Nephron progenitor cell (in vitro differentiated cells): ENCODE measurements at regions not wholly inside any gene's neighbourhood (a gene's known extent, or its start where the extent isn't known, plus 50 kb on each side); places are given as distances from the start of the nearest gene placed in this dataset.
A peak's percentile ranks its signal among the peaks of the same experiment; 100 is the strongest.

ENCODE experiments used
- DNase-seq: peaks from one replicate; pipeline ENCODE4 v3.0.0; 2021
- H3K27ac Mint-ChIP-seq: 2 replicates; pipeline ENCODE4 v1.8.0; 2021; ENCODE audit warnings: mild to moderate bottlenecking, moderate library complexity, mixed read lengths
- H3K27me3 Mint-ChIP-seq: 2 replicates; pipeline ENCODE4 v1.8.0; 2021; ENCODE audit warnings: mild to moderate bottlenecking, low read depth, mixed read lengths; ENCODE audit not compliant: poor library complexity
- H3K36me3 Mint-ChIP-seq: 2 replicates; pipeline ENCODE4 v1.8.0; 2021; ENCODE audit warnings: low read depth, mixed read lengths
- H3K4me1 Mint-ChIP-seq: 2 replicates; pipeline ENCODE4 v1.8.0; 2021; ENCODE audit warnings: mixed read lengths
- H3K4me3 Mint-ChIP-seq: 2 replicates; pipeline ENCODE4 v1.8.0; 2021; ENCODE audit warnings: mild to moderate bottlenecking, moderate library complexity, mixed read lengths
- H3K9me3 Mint-ChIP-seq: 2 replicates; pipeline ENCODE4 v1.8.0; 2021; ENCODE audit warnings: mild to moderate bottlenecking, moderate library complexity, mixed read lengths
- CTCF ChIP-seq: fragments of 200-600 bp; sonication (generic); IDR thresholded peaks from 2 replicates; pipeline ENCODE4 v1.5.0; 2021; ENCODE audit warnings: antibody characterized with exemption

DNA sequence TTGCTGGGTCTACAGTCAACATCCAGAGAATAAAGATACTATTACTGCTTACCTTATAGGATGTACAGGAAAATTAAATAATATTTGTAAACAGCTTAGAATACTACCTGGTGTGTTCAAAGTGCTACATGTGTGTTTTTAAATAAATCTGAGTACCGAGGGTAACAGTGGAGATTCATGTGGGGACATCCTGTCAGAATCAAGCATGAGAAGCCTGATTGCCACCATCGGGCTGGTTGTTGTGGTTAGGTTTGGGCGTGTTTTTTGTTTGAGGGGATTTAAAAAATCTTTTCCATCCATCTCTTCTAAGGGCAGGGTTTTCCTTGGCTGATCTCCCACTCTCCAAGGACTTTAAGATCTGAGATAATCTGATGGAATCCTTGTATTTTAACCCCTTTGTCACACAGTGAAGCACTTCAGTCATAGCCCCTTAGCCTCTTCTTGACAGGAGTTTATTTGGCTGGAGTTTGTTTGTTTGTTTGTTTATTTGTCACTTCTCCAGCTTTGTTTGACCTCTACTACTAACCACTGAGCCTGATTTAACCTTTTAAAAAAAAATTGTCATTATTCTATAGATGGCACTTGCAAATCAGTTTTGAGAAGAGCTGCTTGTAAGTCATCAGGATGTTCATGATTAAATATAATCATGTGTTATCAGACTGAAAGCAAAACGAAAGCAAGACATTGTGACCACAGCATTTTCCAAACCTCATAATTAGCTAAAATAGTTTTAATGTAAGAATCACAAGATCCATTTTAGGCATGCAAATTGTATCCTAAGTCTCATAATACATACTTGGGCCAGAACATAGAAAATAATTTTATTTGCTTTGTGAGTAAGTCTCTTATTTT is 72.8 kb upstream of the RARB start:
- H3K36me3 Mint-ChIP-seq = peaks cover 17% of the 10 kb centered on the region
- TF ChIP-seq CTCF = no peak
- no peak for DNase-seq
- H3K4me1 Mint-ChIP-seq = peaks cover 28% of the 10 kb centered on the region
- no peak overlapping the region for H3K4me3 Mint-ChIP-seq
- no peak overlapping the region for H3K27ac Mint-ChIP-seq
- H3K27me3 Mint-ChIP-seq = no peaks in the 10 kb centered on the region
- H3K9me3 Mint-ChIP-seq = peaks cover 33% of the 10 kb centered on the region

- Mint-ChIP-seq H3K4me3 (no peak overlapping the region), H3K27ac (no peak overlapping the region), H3K9me3 (peaks cover 38% of the 10 kb centered on the region), H3K27me3 (no peaks in the 10 kb centered on the region), H3K4me1 (peaks cover 20% of the 10 kb centered on the region), H3K36me3 (peaks cover 17% of the 10 kb centered on the region)
- TF ChIP-seq CTCF = no peak
- no peak for DNase-seq
Observed at GRCh38 chr3:25355998-25356397, 72.1 kb upstream of the RARB start.

- H3K4me1 Mint-ChIP-seq = no peaks in the 10 kb centered on the region
- H3K36me3 Mint-ChIP-seq = peaks cover 22% of the 10 kb centered on the region
- peaks cover 52% of the 10 kb centered on the region for H3K9me3 Mint-ChIP-seq
- no peak overlapping the region for H3K27ac Mint-ChIP-seq
- TF ChIP-seq CTCF = no peak
- no peak overlapping the region for H3K4me3 Mint-ChIP-seq
- peak; percentile 5 for DNase-seq
- H3K27me3 Mint-ChIP-seq = no peaks in the 10 kb centered on the region
Observed at GRCh38 chr3:25362118-25362517, 65.9 kb upstream of the RARB start.

GRCh38 chr3:25365636-25366035 is 62.4 kb upstream of the RARB start:
- peaks cover 4% of the 10 kb centered on the region for H3K4me1 Mint-ChIP-seq
- DNase-seq = no peak
- no peak overlapping the region for H3K27ac Mint-ChIP-seq
- peaks cover 5% of the 10 kb centered on the region for H3K36me3 Mint-ChIP-seq
- peaks cover 7% of the 10 kb centered on the region for H3K27me3 Mint-ChIP-seq
- peaks cover 20% of the 10 kb centered on the region for H3K9me3 Mint-ChIP-seq
- no peak overlapping the region for H3K4me3 Mint-ChIP-seq
- TF ChIP-seq CTCF = no peak

- H3K27ac Mint-ChIP-seq = no peak overlapping the region
- peaks cover 4% of the 10 kb centered on the region for H3K4me1 Mint-ChIP-seq
- DNase-seq = no peak
- peaks cover 10% of the 10 kb centered on the region for H3K9me3 Mint-ChIP-seq
- H3K36me3 Mint-ChIP-seq = peaks cover 5% of the 10 kb centered on the region
- H3K4me3 Mint-ChIP-seq = no peak overlapping the region
- H3K27me3 Mint-ChIP-seq = peaks cover 7% of the 10 kb centered on the region
- TF ChIP-seq CTCF = no peak
Observed at GRCh38 chr3:25367025-25367424, 61.0 kb upstream of the RARB start.

- no peak for TF ChIP-seq CTCF
- Mint-ChIP-seq H3K9me3 (peaks cover 5% of the 10 kb centered on the region), H3K4me1 (peaks cover 13% of the 10 kb centered on the region), H3K36me3 (no peaks in the 10 kb centered on the region), H3K27me3 (peaks cover 18% of the 10 kb centered on the region), H3K27ac (no peak overlapping the region), H3K4me3 (no peak overlapping the region)
- no peak for DNase-seq
Observed at GRCh38 chr3:25372167-25372566, 55.9 kb upstream of the RARB start.
